Mucosa of descending colon (tissue), 3 donors: ENCODE measurements at regions not wholly inside any gene's neighbourhood (a gene's known extent, or its start where the extent isn't known, plus 50 kb on each side); places are given as distances from the start of the nearest gene placed in this dataset.
A peak's percentile ranks its signal among the peaks of the same experiment; 100 is the strongest.
"Not testable (repeated sequence)": the region's sequence is repeated elsewhere in the genome, so short reads cannot be mapped to it uniquely, and the experiment has no call there.

Experiments
- ATAC-seq: fragments of 200-7000 bp; cut with Tn5 transposase; one replicate; pipeline ENCODE4 v1.9.1; 2020; ENCODE audit warnings: mild to moderate bottlenecking, moderate library complexity
- DNase-seq, 3 donors: peaks; one replicate each; pipeline ENCODE4 v3.0.0-alpha.2; 2020
- H3K36me3 ChIP-seq: fragments of 200-600 bp; one replicate; pipeline ENCODE4 v1.8.0; 2021; ENCODE audit warnings: low read depth, mild to moderate bottlenecking
- H3K4me1 ChIP-seq: fragments of 200-600 bp; one replicate; pipeline ENCODE4 v1.8.0; 2021; ENCODE audit warnings: low read depth, mild to moderate bottlenecking
- H3K4me3 ChIP-seq: fragments of 200-600 bp; one replicate; pipeline ENCODE4 v1.8.0; 2021; ENCODE audit warnings: mild to moderate bottlenecking
- H3K9me3 ChIP-seq: fragments of 200-600 bp; one replicate; pipeline ENCODE4 v1.8.0; 2021; ENCODE audit warnings: mild to moderate bottlenecking
- intact Hi-C, 2 donors: fragments of 100-400 bp; cut with DNase I in 1 of 2; cut with micrococcal nuclease in 1 of 2; formaldehyde crosslinking; loops; one replicate each; pipeline versions ENCODE4 v1.11.0 to v1.11.1; 2022; cut with DNase I, micrococcal nuclease
- donor health status: DM: no; HTN: no; CAD: no; lungs with moderate emphysema.
- donor health status: DM: no; HTN: no; CAD: no.
- donor health status: DM: no; HTN: yes; CAD: no.

DNA sequence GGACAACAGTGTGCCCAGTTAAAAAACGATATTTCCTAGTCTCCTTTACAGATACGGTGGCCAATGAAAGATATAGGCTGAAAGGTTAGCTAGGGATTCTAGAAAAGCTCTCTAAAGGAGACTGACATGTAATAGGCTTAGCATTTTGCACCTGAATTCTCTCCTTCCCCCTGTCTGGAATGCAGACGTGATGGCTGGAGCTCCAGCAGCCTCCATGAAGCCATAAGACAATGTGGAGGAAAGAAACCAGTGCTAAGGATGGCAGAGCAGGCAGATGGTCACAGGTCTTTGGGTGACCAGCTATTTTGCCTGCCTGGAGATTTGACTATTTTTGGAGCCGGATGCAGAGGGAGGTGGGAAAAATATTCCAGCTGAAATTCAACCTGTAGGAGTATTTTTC is 286.2 kb upstream of the PLGLB2 start:
- intact Hi-C loops, H3K9me3 ChIP-seq, H3K36me3 ChIP-seq, ATAC-seq, H3K4me3 ChIP-seq, H3K4me1 ChIP-seq, DNase-seq: not testable (repeated sequence)

DNA sequence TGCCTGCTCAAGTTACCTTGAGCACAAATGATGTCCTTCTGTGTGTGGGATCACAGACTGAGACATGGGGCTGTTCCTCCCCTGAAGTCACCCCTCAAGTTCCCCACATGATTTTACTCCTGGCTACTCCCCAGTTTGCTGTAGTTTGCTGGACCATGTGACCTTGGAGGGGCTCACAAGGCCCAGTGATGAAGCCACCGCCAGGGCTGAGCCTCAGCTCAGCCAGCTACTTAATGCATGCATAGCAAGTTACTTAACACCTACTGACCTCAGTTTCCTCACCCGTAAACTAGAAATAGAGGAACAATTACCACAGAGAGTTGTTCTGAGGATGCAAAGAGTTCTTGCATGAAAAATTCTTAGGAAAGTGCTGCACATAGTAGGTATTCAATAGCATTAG is 283.7 kb upstream of the PLGLB2 start:
- H3K4me3 ChIP-seq, intact Hi-C loops, H3K36me3 ChIP-seq, DNase-seq, ATAC-seq, H3K4me1 ChIP-seq, H3K9me3 ChIP-seq: not testable (repeated sequence)

DNA sequence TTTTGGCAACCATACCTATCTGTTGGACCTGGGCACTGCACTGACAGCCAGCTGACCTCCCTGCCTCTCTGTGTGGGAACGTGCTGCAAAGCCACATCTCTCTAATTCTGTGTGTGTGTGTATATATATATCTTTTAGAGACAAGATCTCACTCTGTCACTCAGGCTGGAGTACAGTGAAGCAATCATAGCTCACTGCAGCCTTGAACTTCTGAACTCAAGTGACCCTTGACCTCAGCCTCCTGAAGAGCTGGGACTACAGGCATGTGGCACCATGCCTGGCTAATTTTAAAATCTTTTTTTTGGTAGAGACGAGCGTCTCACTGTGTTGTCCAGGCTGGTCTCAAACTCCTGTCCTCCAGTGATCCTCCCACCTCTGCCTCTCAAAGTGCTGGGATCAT is 282.2 kb upstream of the PLGLB2 start:
- H3K9me3 ChIP-seq, H3K36me3 ChIP-seq, ATAC-seq, DNase-seq, H3K4me3 ChIP-seq, intact Hi-C loops, H3K4me1 ChIP-seq: not testable (repeated sequence)

DNA sequence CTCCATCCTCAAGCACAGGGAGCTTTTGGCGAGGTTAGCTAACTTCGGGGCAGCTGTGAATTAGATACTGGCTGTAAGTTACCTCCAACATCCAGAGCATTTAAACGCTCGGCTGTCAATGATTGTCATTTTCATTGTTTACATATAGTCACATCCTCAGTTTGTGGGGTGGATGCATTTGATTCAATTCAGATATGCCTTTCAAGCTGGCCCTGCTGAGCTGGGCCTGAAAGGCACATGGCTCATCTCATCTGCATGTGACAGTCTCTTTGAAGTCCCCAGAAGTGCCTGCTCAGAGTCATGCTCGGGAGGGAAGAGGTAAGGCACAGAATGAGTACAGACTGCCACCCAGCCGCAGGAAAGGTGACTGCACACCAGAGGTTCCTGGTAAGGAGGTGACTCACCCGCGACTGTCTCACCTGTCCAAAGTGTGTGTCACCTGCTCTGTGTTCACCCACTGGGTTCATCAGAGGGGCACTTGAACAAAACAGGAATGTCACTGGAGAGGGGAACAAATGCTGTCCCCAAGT is 281.2 kb upstream of the PLGLB2 start:
- H3K4me1 ChIP-seq = not testable (repeated sequence)
- ATAC-seq = peak; percentile 96

DNA sequence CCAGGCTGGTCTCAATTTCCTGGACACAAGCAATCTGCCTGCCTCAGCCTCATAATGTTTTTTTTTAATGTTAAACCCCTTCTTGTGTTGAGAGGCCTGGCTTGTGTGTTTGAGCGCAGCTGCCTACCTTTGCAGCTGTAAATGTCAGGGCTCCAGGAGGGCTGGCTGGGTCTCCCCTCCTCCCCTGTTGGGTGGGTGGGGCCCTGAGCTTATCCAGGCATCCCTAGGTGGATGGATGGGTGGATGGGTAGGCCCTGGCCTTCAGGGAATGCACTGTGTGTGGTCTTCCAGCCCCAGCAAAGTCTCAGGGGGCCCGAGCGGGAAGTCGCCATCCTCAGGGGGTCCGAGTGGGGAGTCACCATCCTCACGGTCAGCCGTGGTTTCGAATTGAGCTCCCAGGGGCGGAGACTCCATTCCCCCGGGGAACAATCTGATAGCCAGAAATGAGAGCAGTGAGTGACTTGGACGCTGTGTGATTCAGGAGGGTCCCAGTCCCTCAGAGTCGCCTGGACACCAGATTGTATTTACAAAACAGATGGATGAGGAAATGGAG is 279.4 kb upstream of the PLGLB2 start:
- H3K4me1 ChIP-seq, DNase-seq, H3K4me3 ChIP-seq, H3K36me3 ChIP-seq, ATAC-seq, intact Hi-C loops, H3K9me3 ChIP-seq: not testable (repeated sequence)

More for the DNA sequence above, 281.2 kb upstream of the PLGLB2 start:
- H3K4me3 ChIP-seq, H3K9me3 ChIP-seq, H3K36me3 ChIP-seq, intact Hi-C loops: not testable (repeated sequence)
- DNase-seq = peak in 1 of 3 donors; percentile 69

DNA sequence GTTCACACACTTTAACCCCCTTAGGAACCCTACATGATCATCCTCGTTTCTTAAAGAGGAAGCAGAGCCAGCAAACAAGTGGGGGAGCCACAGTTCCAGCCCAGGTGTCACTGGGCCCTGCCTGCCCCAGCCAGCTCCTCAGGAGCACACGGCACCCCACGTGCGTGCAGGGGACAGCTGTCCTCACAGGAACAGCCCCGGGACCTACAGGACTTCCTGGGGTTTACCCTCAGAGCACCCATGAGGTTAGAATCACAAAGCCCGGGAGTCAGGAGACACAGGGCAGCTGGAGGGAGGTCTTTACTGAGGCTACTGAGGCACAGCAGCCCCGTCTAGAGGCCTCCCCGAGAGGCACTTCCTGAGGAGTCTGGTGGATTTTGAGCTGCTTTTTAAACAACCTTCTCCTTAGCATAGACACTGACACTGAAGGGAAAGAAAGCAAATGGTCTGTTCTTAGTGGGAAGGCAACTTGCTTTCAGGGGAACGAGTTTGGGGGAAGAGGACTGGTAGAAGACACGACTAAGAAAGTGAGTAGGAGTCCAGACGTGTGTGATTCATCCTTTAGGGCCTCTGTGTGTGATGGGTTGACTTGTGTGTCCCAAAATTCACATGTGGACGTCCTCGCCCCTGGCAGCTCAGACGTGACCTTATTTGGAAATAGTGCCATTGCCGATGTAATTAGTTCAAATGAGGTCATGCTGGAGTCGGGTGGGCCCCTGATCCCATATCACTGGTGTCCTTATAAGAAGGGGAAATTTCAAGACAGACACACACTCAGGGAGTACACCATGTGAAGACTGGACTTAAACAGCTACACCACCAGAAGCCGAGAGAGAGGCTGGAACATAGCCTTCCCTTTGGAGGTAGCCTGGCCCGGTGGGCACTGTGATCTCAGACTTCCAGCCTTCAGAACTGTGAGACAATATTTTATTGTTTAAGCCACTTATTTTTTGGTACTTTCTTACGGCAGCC is 278.4 kb upstream of the PLGLB2 start:
- ATAC-seq = peak; percentile 17
- DNase-seq = peak in 1 of 3 donors; percentile 38
- H3K36me3 ChIP-seq, H3K9me3 ChIP-seq, intact Hi-C loops, H3K4me1 ChIP-seq, H3K4me3 ChIP-seq: not testable (repeated sequence)

DNA sequence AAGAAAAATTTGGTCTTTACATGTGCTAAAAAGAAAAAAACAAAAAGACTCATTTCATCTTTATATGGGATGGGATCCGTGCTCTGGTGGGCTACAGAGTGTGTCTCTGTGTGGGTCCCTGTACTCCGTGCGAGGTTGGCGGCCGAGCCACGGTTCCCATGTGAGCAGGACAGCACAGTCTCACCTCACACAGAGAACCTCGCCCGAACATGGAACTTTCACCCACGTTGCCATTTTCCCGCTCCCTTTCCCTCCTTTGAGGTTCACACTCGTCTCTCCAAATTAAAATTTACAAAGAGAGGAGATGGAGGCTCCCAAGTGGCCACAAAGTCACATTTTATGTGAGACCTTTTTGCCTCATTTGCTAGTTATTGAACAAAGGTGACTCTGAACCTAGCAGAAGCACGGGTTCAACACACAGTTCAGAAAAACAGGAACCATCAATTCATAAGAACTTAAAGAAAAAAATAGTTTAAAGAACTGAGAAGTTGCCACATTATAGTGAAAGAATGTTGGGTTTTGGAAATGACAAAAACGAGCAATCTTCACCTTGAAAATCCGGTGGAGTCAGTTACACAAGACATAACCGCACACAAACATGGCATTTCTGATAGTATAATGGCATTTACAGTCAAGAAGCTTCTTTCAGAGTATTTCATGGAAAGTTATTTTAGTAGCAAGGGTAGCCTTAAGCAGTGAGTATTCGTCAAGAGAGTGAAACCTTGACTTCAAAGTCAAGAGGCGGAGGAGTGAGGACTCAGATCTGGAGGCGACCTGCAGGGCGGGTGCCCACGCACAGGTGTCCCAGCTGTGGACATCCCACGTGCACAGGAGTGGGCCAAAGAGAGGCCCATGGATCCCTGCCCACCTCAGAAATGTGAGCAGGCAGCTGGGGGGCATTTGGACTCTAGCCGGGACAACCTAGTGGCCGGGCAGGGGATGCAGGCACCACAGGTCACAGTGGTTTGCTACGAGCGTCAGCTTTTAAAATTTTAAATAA is 277.2 kb upstream of the PLGLB2 start:
- not testable (repeated sequence) for H3K9me3 ChIP-seq, DNase-seq, H3K4me3 ChIP-seq

DNA sequence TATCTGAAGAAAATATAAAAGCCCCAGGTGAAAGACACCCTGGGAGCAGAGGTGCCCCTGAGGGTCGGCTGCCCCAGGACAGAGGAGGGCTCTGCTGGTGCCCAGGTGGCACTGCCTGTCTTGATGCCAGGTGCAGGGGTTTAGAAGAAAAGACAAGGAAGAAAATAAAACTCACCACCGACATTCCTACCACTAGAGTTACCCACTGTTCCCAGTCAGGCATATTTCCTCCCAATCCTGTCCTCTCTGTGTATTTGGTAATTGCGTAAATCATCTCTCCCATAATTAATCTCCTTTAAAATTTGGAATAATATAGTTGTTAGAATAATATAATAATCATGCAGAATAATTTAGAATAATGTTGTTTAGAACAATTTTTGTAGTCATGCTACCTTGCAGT is 276.4 kb upstream of the PLGLB2 start:
- H3K4me1 ChIP-seq, ATAC-seq, H3K9me3 ChIP-seq, DNase-seq, intact Hi-C loops, H3K4me3 ChIP-seq, H3K36me3 ChIP-seq: not testable (repeated sequence)

More for the DNA sequence above, 277.2 kb upstream of the PLGLB2 start:
- peak; percentile 6 for ATAC-seq
- H3K4me1 ChIP-seq, intact Hi-C loops, H3K36me3 ChIP-seq: not testable (repeated sequence)

DNA sequence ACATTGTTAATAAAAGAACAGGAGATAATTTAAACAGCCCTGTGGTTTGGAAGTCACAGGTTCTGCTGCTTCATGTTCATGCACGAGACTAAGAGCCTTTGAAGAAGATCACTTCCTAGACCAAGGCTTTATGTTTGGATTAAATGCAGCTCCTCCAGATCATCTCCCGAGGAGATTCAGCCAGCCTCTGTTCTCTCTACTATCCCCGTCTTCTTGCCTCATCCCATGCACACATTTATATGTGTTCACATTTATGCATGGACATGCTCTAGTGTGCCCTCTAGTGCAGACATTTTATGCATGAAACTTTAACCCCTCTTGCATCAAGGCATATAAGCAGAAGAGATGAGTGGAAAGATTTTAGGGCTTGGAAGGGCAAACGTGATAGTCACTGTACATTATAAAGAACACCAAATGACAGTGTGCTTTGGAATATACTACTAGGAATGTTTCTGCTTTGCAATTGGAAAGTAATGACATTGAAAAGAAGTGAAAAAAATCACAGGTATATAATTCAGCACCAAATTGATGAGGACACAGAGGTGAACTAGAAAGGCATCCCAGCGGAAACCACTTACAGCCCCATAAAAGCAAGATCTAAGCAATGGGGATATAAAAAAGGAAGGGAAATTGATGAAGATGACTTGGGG is 271.5 kb upstream of the PLGLB2 start:
- H3K4me3 ChIP-seq, H3K4me1 ChIP-seq, DNase-seq, intact Hi-C loops, H3K9me3 ChIP-seq, H3K36me3 ChIP-seq: not testable (repeated sequence)
- ATAC-seq = peak; percentile 77

DNA sequence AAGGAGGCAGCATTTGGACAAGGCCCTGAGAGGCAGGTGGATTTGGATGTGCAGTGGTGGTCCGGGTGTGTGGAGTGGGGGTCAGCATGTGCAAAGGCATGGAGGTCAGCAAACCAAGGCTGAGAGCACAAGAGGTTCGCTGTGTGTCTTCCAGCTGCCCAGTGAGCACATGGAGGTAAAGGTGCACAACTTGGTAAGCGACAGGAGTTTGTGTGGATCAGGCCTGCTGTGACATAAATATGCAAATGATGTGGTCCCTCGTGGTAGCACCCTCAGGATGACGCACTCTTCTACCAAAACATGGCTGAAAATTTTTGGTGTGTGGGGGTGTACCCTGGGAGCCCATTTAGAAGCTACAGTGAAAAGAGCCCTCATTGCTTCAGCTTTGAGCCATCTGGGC is 271.0 kb upstream of the PLGLB2 start:
- peak; percentile 37 for ATAC-seq
- H3K4me1 ChIP-seq, H3K4me3 ChIP-seq, intact Hi-C loops, H3K9me3 ChIP-seq, H3K36me3 ChIP-seq, DNase-seq: not testable (repeated sequence)

DNA sequence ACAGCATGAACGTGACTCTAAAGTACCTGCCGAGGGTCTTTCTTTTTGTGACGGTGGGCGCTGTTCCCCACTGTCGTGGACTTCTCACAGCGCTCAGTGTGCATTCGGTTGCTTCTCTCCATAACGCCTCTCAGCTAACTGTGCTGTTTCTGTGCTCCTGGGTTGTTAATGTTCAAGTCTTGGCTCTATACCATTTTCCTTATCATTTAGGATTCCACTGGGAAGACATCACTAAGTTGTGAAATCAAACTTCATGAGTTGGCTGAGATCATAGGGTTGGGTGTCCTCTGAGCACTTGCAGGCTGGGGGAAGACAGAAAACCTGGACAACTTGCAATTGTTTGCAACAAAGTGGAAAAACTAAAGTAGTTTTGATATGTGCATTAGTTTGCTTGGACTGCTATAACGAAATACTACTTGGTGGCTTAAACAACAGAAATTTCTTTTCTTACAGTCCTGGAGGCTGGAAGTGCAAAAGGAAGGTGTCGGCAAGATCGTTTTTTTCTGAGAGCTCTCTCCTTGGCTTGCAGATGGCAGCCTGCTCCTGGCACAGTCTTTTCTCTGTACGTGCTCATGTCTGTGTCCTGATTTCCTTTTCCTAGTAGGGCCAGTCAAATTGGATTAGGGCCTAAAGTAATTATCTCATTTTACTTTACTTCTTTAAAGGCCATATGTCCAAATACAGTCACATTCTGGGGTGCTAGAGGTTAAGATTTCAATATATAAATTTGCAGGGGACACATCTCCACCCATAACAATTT is 270.0 kb upstream of the PLGLB2 start:
- H3K9me3 ChIP-seq, H3K36me3 ChIP-seq, DNase-seq, H3K4me1 ChIP-seq, intact Hi-C loops, H3K4me3 ChIP-seq, ATAC-seq: not testable (repeated sequence)

DNA sequence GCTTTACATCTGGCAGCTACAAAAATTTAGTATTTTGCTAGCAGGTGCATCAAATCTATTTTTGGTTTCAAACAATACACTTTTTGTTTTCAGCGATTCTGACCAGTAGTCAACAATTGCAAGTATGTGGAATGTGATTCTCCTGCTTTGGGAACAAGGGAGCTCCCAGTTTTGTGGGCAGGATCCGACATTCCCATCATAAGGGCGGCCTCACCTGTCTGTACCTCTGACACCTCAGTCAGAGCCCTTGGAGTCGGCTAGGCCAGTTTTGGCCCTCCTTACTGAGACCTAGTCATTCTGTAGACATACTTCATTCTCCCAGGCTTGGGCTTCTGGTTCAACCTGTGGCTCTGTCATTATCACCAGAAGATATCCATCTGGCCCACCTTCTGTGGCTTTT is 269.0 kb upstream of the PLGLB2 start:
- ATAC-seq, H3K9me3 ChIP-seq, intact Hi-C loops: not testable (repeated sequence)

More for the DNA sequence above, 269.0 kb upstream of the PLGLB2 start:
- not testable (repeated sequence) for DNase-seq, H3K36me3 ChIP-seq, H3K4me3 ChIP-seq, H3K4me1 ChIP-seq
